ENCODE measurements at regions not wholly inside any gene's neighbourhood (a gene's known extent, or its start where the extent isn't known, plus 50 kb on each side); places are given as distances from the start of the nearest gene placed in this dataset.

DNA sequence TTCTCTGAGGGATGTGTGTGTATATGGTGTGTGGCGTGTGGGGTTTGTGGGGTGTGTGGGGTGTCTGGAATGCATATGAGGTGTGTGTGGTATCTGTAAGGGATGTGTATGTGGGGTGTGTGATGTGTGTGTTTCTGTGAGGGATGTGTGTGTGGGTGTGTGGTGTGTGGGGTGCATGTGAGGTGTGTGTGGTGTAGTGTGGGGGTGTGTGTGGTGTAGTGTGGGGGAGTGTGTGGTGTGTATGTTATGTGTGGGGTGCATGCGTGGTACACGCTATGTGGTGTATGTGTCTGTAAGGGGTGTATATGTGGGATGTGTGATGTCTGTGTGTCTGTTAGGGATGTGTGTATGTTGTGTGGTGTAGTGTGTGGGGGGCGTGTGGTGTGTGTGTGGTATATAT is 300.0 kb downstream of the FGF9 start:
- DNase-seq = no peak

DNA sequence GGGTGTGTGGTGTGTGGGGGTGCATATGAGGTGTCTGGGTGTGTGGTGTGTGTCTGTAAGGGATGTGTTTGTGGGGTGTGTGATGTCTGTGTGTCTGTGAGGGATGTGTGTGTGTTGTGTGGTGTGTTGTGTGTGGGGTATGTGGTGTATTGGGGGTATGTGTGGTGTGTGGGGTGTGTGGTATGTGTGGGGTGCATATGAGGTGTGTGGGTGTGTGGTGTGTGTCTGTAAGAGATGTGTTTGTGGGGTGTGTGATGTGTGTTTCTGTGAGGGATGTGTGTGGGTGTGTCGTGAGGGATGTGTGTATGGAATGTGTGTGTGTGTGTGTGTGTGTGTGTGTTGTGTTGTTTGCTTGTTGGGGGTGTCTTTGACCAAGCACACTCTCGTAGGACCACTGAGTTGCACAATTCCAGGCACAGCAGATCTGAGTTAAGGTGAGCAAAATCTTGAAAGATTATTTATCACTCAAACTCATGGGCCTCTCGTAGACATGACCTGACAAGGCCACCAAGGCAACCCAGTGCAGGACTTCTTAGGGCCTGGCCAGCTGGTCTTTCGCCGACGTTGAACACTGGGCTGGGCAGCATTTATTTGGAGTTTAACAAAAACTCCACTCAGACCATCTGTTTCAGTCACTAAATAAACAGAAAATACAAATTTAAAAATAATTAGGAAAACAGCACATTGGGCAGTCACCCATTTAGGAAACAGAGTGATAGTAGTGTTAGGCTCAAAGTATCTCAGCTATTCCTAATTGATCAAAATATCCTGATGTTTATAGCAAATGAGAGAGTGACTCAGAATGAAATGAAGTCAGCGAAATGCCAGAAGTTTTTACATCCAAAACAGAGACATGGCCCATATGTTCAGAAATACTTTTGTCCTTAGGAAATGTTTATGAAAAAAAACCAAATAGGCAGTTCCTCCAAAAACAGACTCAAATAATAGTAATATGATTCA is 301.1 kb downstream of the FGF9 start:
- no peak for DNase-seq

DNA sequence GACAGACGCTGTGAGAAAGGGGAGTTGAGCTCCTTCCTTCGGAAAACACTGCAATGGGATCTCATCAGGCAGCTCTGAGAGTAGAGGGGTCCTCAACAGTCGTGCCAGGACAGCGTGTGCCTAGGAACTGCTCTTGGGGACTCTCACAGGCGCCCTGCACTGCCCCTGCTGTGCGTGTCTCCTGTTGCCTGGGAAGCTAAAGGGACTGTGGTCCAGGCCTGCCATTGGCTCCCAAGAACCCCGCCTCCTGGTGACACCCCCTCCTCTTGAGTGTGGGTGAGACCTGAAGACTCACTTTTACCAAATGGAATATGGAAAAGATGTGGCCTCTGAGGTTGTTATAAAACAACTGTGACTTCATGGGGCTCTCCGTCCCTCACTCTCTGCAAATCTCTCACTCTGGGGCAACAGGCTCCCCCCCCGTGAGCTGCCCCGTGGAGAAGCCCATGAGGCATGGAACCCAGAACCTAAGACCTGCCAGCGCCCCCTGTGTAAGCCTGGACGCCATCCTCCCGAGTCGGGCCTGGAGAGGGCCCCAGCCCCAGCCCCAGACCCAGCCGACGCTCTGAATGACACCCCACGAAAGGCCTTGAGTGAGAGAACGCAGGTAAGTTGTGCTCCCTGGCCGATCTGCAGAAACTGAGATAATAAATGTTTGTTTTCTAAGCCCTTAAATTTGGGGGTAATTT is 302.7 kb downstream of the FGF9 start:
- no peak for DNase-seq

DNA sequence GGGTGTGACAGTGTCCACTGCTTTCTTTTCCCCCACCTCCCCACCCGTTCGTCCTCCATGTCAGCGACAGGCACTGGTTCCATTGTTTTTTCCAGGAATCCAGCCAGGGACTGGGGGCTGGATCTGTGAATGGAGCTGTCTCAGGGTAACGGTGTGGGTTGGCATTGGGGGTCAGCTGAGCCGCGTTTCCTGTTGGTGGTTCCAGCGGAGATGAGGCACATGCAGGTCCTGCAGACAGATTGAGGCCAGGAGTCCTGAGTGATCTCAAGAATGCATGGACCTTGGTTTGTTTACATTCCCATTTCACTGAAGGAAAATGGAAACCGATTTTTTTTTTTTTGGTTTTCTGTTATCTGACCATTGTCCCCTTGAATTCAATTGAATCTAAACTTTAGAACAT is 303.9 kb downstream of the FGF9 start:
- DNase-seq = no peak

DNA sequence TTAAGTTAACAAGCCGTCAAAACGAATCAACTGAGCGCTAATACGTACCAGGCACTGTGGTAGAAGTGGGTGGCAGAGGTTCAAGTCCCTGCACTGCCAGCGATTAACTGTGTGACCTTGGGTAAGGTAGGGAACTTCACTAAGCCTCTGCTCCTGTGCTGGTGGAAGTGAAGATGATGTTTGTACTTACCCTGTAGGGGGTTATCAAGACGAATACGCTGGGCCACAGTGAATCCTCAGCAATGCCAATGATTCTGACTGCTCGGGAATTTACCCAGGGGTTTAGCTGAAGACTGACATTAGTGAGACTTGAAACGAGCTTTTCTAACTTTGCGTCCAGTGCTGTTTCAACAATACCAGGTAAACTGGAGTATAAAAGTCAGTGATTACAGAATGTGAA is 305.3 kb downstream of the FGF9 start:
- DNase-seq = no peak

DNA sequence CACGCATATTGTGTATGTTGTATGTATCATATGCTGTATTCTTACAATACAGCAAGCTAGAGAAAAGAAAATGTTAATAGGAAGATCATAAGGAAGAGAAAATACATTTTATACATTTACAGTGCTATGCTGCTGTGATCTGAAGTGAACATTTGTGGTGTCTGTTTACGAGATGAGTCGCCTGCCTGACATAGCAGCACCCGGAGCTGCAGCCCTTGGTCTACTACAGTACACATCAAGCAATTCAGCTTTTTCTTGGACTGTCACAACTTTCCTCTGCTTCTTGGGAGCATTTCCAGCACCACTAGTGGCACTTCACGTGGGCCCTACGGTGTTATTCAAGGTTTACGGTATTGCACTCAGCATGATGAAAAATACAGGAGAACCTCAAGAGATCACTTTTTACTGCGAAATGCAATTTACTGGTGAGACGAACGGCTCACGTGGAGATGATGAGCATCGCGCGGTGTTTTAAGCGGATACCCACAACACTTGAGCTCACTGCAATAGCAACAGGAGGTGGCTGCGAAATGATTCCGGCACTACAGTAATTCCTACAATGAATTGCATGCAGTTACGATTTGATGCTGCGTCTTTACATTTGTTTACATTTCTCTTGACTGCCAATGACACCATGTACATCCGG is 308.4 kb downstream of the FGF9 start:
- no peak for DNase-seq

DNA sequence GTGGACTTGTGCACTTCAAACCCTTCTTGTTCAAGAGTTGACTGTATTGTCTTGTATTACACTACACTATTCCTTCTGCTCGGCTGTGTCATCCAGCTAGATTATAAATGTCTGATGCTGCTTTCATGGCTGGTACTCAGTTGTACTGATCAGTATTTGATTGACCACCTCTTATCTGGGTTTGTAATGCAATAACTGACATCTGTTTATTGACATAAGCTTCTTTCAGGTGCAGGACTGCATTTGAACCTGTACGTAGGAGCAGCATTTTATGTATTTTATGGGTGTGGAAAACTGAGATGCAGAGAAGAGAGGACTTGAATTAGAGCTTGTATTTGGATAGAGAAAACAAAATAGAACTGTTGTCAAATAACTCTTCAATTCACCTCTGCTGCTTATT is 309.2 kb downstream of the FGF9 start:
- DNase-seq = no peak

DNA sequence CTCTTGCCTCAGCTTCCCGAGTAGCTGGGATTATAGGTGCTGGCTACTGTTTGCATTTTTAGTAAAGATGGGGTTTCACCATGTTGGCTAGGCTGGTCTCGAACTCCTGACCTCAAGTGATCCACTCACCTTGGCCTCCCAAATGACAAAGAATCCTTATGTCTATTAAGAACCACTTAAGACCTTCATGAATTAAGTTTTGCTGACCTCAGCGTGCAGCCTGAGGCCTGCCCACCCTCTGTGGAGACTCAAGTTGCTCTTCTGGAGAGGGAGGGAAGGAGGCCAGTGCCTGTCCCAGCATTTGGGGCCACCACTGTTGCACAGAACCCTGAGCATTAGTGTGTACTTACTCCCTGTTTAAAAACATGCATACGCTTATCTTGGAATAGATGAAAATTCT is 313.3 kb downstream of the FGF9 start:
- DNase-seq = no peak

DNA sequence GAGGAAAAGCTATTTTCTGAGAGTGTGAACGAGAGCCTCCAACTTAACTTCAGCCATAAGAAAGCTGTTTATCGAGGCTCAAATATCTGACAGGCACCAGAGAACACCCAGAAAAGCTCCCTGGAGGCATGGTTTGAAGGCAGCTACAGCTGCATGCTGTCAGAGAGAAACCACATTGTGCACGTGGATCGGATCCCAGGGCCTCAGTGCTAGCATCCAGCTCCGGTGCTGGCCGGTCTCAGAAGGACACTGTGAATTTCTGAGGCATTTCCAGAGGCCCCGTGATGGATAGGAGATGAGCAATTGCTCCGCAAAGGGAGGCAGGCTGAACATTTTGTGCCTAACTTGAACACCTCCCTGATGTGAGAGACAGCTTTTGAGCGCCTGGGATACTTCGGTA is 315.7 kb downstream of the FGF9 start:
- DNase-seq = no peak

DNA sequence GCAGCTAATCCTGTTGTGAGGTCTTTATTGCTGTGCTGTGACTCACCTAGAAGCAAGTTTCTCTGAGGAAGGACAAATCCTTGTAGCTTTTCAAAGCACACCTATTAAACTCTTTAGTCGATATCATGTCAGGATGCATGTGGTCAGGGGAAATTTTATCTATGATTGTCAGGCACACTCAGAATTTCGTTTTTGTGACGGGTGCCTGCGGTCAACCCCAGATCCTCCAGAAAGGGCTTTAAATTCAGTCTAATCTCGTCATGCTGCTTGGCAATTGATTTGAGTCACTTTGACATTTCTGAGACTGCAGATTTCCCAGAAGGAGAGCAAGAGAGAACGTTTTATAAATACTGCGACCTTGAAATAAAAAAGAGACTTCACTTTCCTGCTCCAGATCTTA is 316.9 kb downstream of the FGF9 start:
- DNase-seq = no peak

DNA sequence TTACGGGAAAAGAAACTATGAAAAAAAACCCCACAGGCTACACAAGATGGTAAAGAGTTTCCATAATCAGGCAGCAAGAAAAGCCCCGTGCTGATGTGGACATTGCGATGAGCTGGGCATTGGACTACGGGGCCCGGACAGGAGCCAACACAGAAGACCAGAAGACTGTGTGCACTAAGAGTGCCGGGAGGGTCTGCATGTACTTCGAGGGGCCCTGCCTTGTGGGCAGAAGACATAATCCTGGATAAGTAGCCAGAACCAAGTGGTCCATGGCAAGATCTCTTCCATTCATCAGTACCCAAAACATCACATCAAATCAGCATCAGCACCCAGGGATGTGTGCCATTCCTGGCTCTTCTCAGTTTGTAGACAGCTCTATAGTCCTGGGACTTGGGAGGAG is 317.8 kb downstream of the FGF9 start:
- DNase-seq = no peak

DNA sequence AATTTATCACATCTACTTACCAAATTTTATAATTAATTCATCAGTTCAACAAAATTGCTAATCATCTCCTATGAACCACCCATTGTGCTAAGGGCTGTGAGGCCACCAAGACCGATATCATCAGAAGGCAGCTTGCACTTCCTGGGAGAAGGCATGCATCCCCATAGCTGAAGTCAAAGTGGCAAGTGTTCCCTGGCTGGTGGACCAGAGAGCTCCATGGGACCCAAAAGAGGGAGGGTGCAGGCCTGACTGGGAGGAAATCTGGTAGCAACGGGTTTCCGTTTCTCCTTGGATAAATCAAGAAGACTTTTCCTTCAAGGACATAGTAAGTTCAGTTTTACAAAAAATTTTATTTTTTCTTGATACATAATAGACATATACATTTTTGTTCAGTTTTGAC is 325.2 kb downstream of the FGF9 start:
- DNase-seq = no peak

DNA sequence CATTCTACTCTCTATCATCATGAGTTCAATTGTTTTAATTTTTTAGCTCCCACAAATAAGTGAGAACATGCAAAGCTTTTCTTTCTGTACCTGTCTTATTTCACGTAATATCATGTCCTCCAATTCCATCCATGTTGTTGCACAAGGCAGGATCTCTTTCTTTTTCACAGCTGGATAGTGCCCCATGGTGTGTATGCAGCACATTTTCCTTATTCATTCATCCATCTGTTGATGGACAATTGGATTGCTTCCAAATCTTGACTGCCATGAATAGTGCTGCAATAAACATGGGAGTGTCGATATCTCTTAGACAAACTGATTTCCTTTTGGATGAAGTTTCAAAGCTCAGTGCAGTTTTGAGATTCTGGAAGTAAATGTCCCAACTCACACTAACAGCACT is 326.9 kb downstream of the FGF9 start:
- DNase-seq = no peak

DNA sequence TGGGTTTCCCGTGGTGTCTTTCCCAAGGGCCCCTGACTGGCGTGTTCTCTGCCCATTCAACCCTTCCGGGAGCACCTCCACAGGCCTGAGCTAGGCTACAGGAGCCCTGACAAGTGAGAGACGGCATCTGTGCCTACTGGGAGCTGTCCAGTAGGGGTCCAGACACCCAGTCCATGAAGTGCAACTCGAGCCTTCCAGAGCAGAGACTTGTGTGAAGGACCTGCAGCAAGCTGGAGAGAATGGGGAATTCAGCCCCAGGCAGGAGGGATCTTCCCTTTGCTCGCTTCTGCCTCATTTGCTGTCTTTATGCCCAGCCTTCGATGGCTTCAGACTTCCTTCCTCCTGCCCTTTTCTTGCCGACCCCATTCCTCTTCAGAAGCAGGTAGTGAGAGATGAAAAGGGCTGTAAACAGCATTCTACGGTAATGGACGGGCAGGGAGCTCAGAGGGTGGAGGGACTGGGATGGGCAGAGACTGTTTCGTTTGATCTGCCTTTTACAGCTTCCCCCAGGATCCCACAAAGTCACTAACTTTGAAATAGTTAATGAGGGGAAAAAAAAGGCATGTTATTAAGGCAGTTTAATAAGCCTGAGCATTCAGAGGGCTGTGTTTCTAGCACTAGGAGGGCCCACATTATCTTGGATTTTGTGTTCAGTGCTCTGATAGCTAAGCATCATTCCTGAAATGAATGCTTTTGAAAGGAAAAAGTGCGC is 327.6 kb downstream of the FGF9 start:
- no peak for DNase-seq

DNA sequence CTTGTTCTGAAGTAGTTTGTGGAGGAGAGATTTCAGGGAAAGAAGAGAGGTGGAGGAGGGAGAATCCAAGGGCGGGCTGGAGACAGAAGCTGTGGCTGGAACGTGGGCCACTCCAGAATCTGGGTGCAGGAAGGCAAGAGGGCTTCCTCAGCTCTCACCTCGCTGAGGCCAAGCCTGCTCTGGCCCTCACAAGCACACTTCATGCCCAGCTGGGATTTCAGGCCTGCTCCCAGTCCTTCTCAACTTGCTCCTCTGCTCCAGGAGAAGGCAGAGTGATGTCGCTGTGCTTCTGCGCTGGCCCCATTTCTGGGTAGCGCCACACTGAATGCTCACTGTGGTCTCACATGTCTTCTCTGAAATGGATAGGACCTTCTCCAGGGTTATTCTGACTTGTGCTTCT is 328.8 kb downstream of the FGF9 start:
- DNase-seq = no peak

DNA sequence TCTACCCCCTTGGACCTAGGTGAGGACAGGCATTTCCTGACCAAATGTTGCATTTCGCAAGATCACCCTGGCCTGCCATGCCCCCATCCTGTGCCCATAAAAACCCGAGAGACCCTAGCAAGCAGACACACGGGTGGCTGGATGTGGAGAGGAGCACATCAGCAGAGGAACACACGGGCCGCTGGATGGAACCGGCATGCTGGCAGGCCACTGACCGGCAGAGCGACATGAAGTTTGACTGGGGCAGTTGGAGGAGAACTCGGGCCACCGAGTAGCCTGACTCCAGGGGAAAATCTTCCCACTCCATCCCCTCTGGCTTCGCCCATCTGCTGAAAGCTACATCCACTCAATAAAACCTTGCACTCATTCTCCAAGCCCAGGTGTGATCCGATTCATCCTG is 329.3 kb downstream of the FGF9 start:
- DNase-seq = no peak

DNA sequence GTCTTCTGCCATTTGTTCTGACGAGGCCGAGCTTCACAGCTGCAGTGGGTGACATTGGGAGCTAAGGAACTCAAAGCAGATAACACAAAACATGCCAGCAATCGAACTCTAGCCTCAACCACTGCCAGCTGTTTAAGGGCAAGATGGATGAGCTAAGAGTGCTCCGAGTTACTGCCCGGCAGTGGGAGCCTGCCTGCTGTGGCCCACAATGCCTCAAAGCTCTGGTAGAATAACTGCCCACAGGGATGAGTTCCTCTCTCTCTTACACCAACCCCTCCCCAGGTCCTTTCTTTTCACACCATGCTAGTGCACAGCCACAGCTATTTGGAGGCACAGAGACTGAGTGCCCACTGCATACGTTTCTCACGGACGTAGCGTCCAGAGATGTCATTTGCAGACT is 330.5 kb downstream of the FGF9 start:
- no peak for DNase-seq

DNA sequence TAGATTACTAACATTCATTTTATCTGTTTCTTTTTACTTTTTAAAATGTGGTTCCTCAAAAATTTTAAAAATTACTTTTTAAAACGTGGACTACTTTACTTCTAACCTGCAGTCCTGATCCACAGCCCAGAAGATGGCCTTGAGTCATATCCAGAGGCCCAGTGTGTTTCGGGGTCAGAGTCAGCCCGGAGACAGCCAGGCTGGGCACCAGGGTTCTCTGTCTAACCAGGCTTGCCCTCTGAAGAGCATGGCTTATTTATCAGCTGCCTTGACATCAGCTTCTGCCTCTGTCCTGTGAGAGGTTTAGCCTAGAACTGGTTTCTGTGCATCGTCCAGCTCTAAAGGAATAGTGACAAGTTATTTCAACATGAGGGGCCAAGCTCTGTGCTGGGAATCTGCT is 332.0 kb downstream of the FGF9 start:
- no peak for DNase-seq

DNA sequence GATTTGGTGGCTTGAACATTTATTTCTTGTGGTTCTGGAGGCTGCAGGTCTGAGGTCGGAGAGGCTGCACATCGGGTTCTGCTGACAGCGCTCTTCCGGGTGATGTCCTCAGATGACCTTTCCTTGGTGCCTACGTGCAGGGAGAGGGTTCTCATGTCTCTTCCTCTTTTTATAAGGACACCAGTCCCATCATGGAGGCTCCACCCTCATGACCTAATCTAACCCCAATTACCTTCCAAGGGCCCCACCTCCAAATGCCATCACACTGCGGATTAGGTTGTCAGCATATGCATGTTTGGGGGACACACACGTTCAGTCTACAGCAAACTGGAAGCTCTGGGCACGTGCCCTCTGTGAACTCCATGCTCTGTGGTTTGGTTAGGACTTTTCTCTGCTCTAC is 338.6 kb downstream of the FGF9 start:
- no peak for DNase-seq

DNA sequence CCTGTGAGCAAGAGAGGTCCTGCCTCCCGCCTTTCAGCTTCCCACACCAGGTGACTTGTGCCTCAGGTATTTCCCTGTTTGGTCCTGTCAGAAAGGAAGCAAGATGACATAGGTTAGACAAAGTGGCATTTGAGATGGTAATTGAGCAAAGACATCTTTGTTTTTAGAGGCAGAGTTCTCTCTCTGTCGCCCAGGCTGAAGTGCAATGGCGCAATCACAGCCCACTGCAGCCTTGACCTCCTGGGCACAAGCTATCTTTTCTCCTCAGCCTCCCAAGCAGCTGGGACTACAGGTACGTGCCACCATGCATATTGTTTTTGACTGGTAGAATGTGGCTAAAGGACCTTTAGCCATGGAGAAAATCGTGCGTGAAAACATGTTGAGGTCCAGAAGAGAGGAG is 339.1 kb downstream of the FGF9 start:
- DNase-seq = no peak

DNA sequence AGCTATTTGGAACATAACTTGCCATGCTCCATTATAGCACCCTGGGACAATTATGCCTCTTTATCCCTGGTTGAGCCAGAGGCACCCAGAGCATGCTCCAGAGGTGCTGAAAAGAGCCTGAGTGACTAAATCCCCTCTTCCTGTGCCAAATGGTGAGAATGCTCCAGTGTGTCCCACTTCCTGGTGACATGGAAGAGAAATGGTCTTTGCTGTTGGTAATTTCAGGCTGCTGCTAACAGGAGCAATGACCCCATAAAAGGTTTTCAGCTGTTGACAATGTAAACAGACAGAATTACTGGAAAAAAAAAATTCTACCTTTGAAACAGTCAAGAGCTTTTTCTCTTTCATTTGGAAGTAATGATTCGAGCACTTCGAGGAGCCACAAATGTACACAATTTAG is 341.8 kb downstream of the FGF9 start:
- DNase-seq = no peak

DNA sequence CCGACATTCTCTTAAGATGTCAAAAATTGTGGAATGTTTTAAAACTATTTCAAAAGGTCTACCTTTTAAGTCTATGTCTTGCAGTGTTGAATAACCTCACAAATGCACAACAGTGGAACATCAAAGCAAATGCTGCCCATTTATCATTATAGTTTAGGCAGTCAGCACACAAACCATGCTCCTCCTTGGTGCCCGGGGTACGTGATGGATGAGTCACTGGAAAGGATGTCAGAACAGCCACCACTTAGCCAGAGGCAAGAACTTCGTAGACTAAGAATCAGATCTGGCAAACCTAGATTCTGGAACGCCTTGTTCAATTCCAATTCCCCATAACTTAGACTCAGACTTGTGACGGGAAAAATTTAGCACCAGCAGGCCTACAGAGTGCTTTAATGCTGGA is 343.6 kb downstream of the FGF9 start:
- no peak for DNase-seq

DNA sequence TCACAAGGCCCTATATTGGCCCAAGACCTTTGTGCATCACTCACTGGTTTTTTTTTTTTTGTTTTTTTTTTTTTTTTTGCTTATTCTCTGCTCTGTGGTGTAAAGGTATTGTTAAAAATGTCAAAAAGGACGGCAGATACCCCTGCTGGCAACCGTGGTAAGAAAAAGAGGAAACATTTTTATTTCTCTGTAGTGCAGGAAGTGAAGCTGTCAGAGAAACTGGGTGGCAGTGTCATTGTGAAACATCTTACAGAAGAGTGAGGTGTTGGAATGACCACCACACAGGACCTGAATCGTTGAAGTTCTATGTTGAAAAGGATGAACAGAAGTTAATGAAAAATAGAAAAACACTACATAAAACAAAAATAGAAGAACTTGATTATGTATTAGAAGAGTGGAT is 346.4 kb downstream of the FGF9 start:
- no peak for DNase-seq

Measured in kidney glomerular epithelial cell (primary cell).